ENCODE measurements at regions not wholly inside any gene's neighbourhood (a gene's known extent, or its start where the extent isn't known, plus 50 kb on each side); places are given as distances from the start of the nearest gene placed in this dataset.

DNA sequence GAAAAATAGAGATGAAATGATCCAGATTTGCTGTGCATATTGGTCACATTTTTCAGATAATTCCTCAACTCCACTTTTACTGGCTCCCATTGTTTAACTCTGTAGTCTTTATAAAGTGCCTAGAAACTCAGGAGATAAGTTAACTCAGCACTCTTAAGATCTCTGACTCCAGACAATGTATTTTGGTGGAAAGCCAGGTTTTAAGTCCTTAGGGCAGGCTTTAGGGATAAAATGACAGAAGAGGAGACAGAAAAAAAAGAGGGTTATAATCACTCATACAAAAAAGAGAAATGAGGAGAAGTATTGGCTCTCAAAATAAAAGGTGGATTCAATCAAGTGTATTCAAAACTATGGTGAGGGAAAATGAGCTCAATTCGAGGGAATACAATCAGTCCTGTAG is 674.8 kb upstream of the INTU start:
- 56 to 60% methylated on average over 1 of the region's 1 CpG for WGBS, 2 donors

GRCh38 chr4:126958482-126958881 is 674.3 kb upstream of the INTU start:
- Histone ChIP-seq H3K27me3 (no peaks in the 10 kb centered on the region), H3K27ac (no peak overlapping the region), H3K4me3 (no peak overlapping the region), H3K4me1 (no peaks in the 10 kb centered on the region), H3K9me3 (peaks cover 0 to 2% (median 0%) of the 10 kb centered on the region in 4 donors), H3K36me3 (no peaks in the 10 kb centered on the region)
- no peak for DNase-seq
- TF ChIP-seq EP300 (IDR thresholded peaks at IDR 0.05), result no peak
- no peak for TF ChIP-seq POLR2AphosphoS5 (IDR thresholded peaks at IDR 0.05)
- TF ChIP-seq, protein P1, sequence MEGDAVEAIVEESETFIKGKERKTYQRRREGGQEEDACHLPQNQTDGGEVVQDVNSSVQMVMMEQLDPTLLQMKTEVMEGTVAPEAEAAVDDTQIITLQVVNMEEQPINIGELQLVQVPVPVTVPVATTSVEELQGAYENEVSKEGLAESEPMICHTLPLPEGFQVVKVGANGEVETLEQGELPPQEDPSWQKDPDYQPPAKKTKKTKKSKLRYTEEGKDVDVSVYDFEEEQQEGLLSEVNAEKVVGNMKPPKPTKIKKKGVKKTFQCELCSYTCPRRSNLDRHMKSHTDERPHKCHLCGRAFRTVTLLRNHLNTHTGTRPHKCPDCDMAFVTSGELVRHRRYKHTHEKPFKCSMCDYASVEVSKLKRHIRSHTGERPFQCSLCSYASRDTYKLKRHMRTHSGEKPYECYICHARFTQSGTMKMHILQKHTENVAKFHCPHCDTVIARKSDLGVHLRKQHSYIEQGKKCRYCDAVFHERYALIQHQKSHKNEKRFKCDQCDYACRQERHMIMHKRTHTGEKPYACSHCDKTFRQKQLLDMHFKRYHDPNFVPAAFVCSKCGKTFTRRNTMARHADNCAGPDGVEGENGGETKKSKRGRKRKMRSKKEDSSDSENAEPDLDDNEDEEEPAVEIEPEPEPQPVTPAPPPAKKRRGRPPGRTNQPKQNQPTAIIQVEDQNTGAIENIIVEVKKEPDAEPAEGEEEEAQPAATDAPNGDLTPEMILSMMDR (IDR thresholded peaks at IDR 0.05), result no peak
- no peak for TF ChIP-seq POLR2A (IDR thresholded peaks at IDR 0.05)
- no peak for ATAC-seq (ENCODE audit: low FRiP score in 2 of 2)

More for the DNA sequence above, 674.8 kb upstream of the INTU start:
- Histone ChIP-seq H3K27me3 (no peaks in the 10 kb centered on the region), H3K27ac (no peak overlapping the region), H3K4me3 (no peak overlapping the region), H3K9me3 (peaks cover 0 to 2% (median 0%) of the 10 kb centered on the region in 4 donors), H3K36me3 (no peaks in the 10 kb centered on the region), H3K4me1 (no peaks in the 10 kb centered on the region)
- no peak for TF ChIP-seq POLR2AphosphoS5 (IDR thresholded peaks at IDR 0.05)
- TF ChIP-seq EP300 (IDR thresholded peaks at IDR 0.05), result no peak
- TF ChIP-seq POLR2A (IDR thresholded peaks at IDR 0.05), result no peak
- TF ChIP-seq, protein P1 (IDR thresholded peaks at IDR 0.05), result no peak
- DNase-seq, result no peak
- no peak for ATAC-seq (ENCODE audit: low FRiP score in 2 of 2)

GRCh38 chr4:126959056-126959745 is 673.6 kb upstream of the INTU start:
- H3K36me3 ChIP-seq, result no peaks in the 10 kb centered on the region
- 53 to 74% methylated on average over 3 of the region's 3 CpGs for WGBS, 2 donors
- no peaks in the 10 kb centered on the region for H3K4me1 ChIP-seq
- peaks cover 0 to 2% (median 0%) of the 10 kb centered on the region in 4 donors for H3K9me3 ChIP-seq
- H3K27me3 ChIP-seq, result no peaks in the 10 kb centered on the region
- H3K27ac ChIP-seq, result no peak overlapping the region
- DNase-seq, result no peak
- H3K4me3 ChIP-seq, result no peak overlapping the region
- TF ChIP-seq POLR2A (IDR thresholded peaks at IDR 0.05), result no peak
- TF ChIP-seq EP300 (IDR thresholded peaks at IDR 0.05), result no peak
- ATAC-seq (ENCODE audit: low FRiP score in 2 of 2), result no peak

- Histone ChIP-seq H3K9me3 (peaks cover 0 to 2% (median 0%) of the 10 kb centered on the region in 4 donors), H3K4me1 (no peaks in the 10 kb centered on the region), H3K4me3 (no peak overlapping the region), H3K27ac (no peak overlapping the region), H3K36me3 (no peaks in the 10 kb centered on the region), H3K27me3 (no peaks in the 10 kb centered on the region)
- TF ChIP-seq POLR2AphosphoS5 (IDR thresholded peaks at IDR 0.05) (no peak), EP300 (IDR thresholded peaks at IDR 0.05) (no peak), POLR2A (IDR thresholded peaks at IDR 0.05) (no peak)
- TF ChIP-seq, protein P1 (IDR thresholded peaks at IDR 0.05), result no peak
- ATAC-seq (ENCODE audit: low FRiP score in 2 of 2) (no peak), DNase-seq (no peak)
Observed at GRCh38 chr4:126960760-126961159, 672.0 kb upstream of the INTU start.

- Histone ChIP-seq H3K4me3 (no peak overlapping the region), H3K9me3 (no peaks in the 10 kb centered on the region), H3K36me3 (no peaks in the 10 kb centered on the region), H3K4me1 (no peaks in the 10 kb centered on the region), H3K27me3 (no peaks in the 10 kb centered on the region), H3K27ac (no peak overlapping the region)
- DNase-seq, result no peak
- WGBS, 2 donors, result 73 to 89% methylated on average over 1 of the region's 1 CpG
- no peak for ATAC-seq (ENCODE audit: low FRiP score in 2 of 2)
- TF ChIP-seq POLR2AphosphoS5 (IDR thresholded peaks at IDR 0.05), result no peak
- TF ChIP-seq EP300 (IDR thresholded peaks at IDR 0.05), result no peak
- no peak for TF ChIP-seq POLR2A (IDR thresholded peaks at IDR 0.05)
Observed at GRCh38 chr4:126961661-126962060, 671.1 kb upstream of the INTU start.

DNA sequence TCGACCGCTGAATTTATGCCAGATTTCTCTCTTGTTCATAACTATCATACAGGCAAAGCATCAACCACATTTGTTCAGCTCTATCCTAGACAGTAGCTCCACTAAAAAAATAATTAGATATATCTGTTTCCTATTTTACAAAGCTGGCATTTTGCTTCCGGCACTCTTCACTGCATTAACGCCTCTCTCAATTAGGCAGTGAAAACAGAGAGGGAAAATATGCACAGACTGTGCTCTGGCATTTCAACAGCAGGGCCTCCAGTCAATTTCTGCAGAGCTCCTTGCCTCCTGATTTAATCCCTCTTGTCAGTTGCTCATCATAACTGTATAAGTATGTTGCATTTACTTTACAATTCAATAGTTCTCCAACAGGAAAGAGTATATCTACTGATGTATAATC is 666.9 kb upstream of the INTU start:
- Histone ChIP-seq H3K4me3 (no peak overlapping the region), H3K4me1 (no peaks in the 10 kb centered on the region), H3K36me3 (no peaks in the 10 kb centered on the region), H3K9me3 (no peaks in the 10 kb centered on the region), H3K27ac (no peak overlapping the region), H3K27me3 (no peaks in the 10 kb centered on the region)
- TF ChIP-seq POLR2AphosphoS5 (IDR thresholded peaks at IDR 0.05) (no peak), EP300 (IDR thresholded peaks at IDR 0.05) (no peak)
- TF ChIP-seq, protein P1 (IDR thresholded peaks at IDR 0.05), result no peak
- ATAC-seq (ENCODE audit: low FRiP score in 2 of 2), result no peak
- 91 to 92% methylated on average over 4 of the region's 4 CpGs for WGBS, 2 donors
- no peak for DNase-seq
